Lung (tissue), 11 donors: ENCODE measurements at regions not wholly inside any gene's neighbourhood (a gene's known extent, or its start where the extent isn't known, plus 50 kb on each side); places are given as distances from the start of the nearest gene placed in this dataset.

Source experiments
- ATAC-seq: fragments of 200-7000 bp; cut with Tn5 transposase; one replicate; pipeline ENCODE4 v1.9.1; 2020; ENCODE audit warnings: moderate number of reproducible peaks; ENCODE audit not compliant: insufficient read depth, low FRiP score
- DNase-seq, 3 donors: peaks; one replicate each; pipeline ENCODE4 v3.0.0-alpha.2; 2013 to 2017
- H3K27ac ChIP-seq, 2 donors: one replicate each; pipeline ENCODE4 v1.5.1; 2013; ENCODE audit warnings: mild to moderate bottlenecking in 2 of 2, moderate library complexity in 2 of 2, control low read depth in 1 of 2, inconsistent platforms in 1 of 2, low read depth in 1 of 2, low read length in 1 of 2
- H3K27me3 ChIP-seq, 3 donors: one replicate each; pipeline ENCODE4 v1.5.1; 2013; ENCODE audit warnings: low read length in 2 of 3; ENCODE audit not compliant: control insufficient read depth in 3 of 3, insufficient read depth in 3 of 3
- H3K36me3 ChIP-seq, 4 donors: one replicate each; pipeline ENCODE4 v1.5.1; 2013; ENCODE audit warnings: low read length in 4 of 4, mild to moderate bottlenecking in 1 of 4, moderate library complexity in 1 of 4; ENCODE audit not compliant: control insufficient read depth in 4 of 4, insufficient read depth in 4 of 4
- H3K4me1 ChIP-seq, 5 donors: one replicate each; pipeline ENCODE4 v1.5.1; 2013; ENCODE audit warnings: low read length in 5 of 5, mild to moderate bottlenecking in 2 of 5, moderate library complexity in 1 of 5; ENCODE audit not compliant: control insufficient read depth in 5 of 5, insufficient read depth in 5 of 5
- H3K4me3 ChIP-seq: one replicate; pipeline ENCODE4 v1.5.1; 2013; ENCODE audit warnings: mild to moderate bottlenecking, control low read depth, moderate library complexity
- H3K9ac ChIP-seq, 2 donors: one replicate each; pipeline ENCODE4 v1.5.1; 2013; ENCODE audit warnings: low read length in 2 of 2, control low read depth in 1 of 2; ENCODE audit not compliant: insufficient read depth in 1 of 2
- H3K9me3 ChIP-seq, 4 donors: one replicate each; pipeline ENCODE4 v1.5.1; 2013; ENCODE audit warnings: low read length in 3 of 4, mild to moderate bottlenecking in 1 of 4, moderate library complexity in 1 of 4; ENCODE audit not compliant: control insufficient read depth in 4 of 4, insufficient read depth in 3 of 4
- CTCF ChIP-seq: IDR thresholded peaks from 2 replicates; pipeline ENCODE4 v1.5.1; 2012; ENCODE audit warnings: mild to moderate bottlenecking; ENCODE audit errors: control extremely low read depth, extremely low read depth
- WGBS, 2 donors: extraction: QIAGEN DNeasy Blood & Tissue Kit; methylation state at CpG; one replicate each; pipeline ENCODE4 v1.1.7; 2013; 5-methylcytosine and 5-hydroxymethylcytosine counted together
- donor health status: control.
- donor health status: control.
- donor health status: Bipolar disorder and iron deficiency.
- donor health status: healthy.
- donor health status: DM: yes; HTN: yes; CAD: no.

- no peak overlapping the region for H3K9ac ChIP-seq
- peaks cover 0 to 3% (median 0%) of the 10 kb centered on the region in 4 donors for H3K9me3 ChIP-seq
- H3K4me1 ChIP-seq, result peaks cover 0 to 29% (median 0%) of the 10 kb centered on the region in 5 donors
- no peak for ATAC-seq
- no peak for TF ChIP-seq CTCF
- H3K27me3 ChIP-seq, result no peaks in the 10 kb centered on the region
- H3K36me3 ChIP-seq, result no peaks in the 10 kb centered on the region
- no peak overlapping the region for H3K4me3 ChIP-seq
- no peak overlapping the region for H3K27ac ChIP-seq
- peak; percentile 29 to 73 (median 72) for DNase-seq
These were observed 154.0 kb upstream of the MAF start for GRCh38 chr16:79754501-79754900.

GRCh38 chr16:79754081-79754480 is 153.5 kb upstream of the MAF start:
- Histone ChIP-seq H3K9ac (no peak overlapping the region), H3K36me3 (no peaks in the 10 kb centered on the region), H3K9me3 (peaks cover 0 to 4% (median 0%) of the 10 kb centered on the region in 4 donors), H3K4me3 (no peak overlapping the region), H3K27ac (no peak overlapping the region), H3K4me1 (peaks cover 0 to 29% (median 0%) of the 10 kb centered on the region in 5 donors), H3K27me3 (no peaks in the 10 kb centered on the region)
- WGBS, 2 donors, result 44 to 57% methylated on average over 1 of the region's 1 CpG
- peak in 2 of 3 donors; percentile 42 to 55 for DNase-seq
- ATAC-seq, result no peak
- TF ChIP-seq CTCF, result no peak

GRCh38 chr16:79753286-79753685 is 152.7 kb upstream of the MAF start:
- DNase-seq (no peak), ATAC-seq (no peak)
- no peak for TF ChIP-seq CTCF
- Histone ChIP-seq H3K27ac (no peak overlapping the region), H3K9ac (no peak overlapping the region), H3K4me1 (peaks cover 0 to 29% (median 0%) of the 10 kb centered on the region in 5 donors), H3K4me3 (no peak overlapping the region), H3K36me3 (no peaks in the 10 kb centered on the region), H3K9me3 (peaks cover 0 to 4% (median 0%) of the 10 kb centered on the region in 4 donors), H3K27me3 (no peaks in the 10 kb centered on the region)
- 90 to 93% methylated on average over 2 of the region's 2 CpGs for whole genome bisulfite sequencing, 2 donors

DNA sequence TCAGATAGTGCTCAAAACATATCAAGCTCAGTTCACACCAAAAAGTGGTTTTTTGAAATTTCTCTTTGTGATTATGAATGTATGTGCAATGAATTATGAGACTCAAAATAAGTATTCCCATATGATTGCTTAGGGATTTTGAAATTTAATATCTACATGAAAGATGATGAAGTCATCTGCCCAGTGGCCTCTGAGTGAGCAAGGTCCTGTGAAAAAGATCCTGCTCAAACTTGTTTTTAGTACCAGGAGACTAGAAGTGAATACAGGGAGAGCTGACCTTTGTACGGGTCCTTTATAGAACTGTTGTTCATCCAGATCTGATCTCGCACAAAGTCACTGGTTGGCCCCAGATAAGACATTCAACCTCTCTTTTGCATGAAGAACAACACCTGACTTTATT is 151.9 kb upstream of the MAF start:
- 89 to 96% methylated on average over 2 of the region's 2 CpGs for WGBS, 2 donors
- TF ChIP-seq CTCF, result no peak
- no peaks in the 10 kb centered on the region for H3K27me3 ChIP-seq
- no peak for ATAC-seq
- peaks cover 0 to 4% (median 0%) of the 10 kb centered on the region in 4 donors for H3K9me3 ChIP-seq
- H3K9ac ChIP-seq, result no peak overlapping the region
- H3K36me3 ChIP-seq, result no peaks in the 10 kb centered on the region
- H3K4me3 ChIP-seq, result no peak overlapping the region
- DNase-seq, result no peak
- peaks cover 0 to 29% (median 0%) of the 10 kb centered on the region in 5 donors for H3K4me1 ChIP-seq
- no peak overlapping the region for H3K27ac ChIP-seq
